Caco-2 (cell line): ENCODE measurements at regions not wholly inside any gene's neighbourhood (a gene's known extent, or its start where the extent isn't known, plus 50 kb on each side); places are given as distances from the start of the nearest gene placed in this dataset.

Source experiments
- BruUV-seq: library from RNA; stranded (reverse); fragments of 400-500 nt; replicated peaks from 2 replicates; lab custom pipeline; 2021; lab: Mats Ljungman, UMichigan
- CTCF ChIA-PET: fragments of 300-600 bp; sonication (Branson Sonifier 250); formaldehyde crosslinking; loops from one replicate; lab custom pipeline; 2022; ENCODE audit warnings: antibody characterized with exemption; lab: Charles Lee
- POLR2A ChIA-PET: fragments of 300-600 bp; sonication (Branson Sonifier 250); formaldehyde crosslinking; loops from one replicate; lab custom pipeline; 2022; ENCODE audit warnings: antibody characterized with exemption; lab: Charles Lee
- DNase-seq, 2 experiments: peaks; one replicate each; pipeline versions ENCODE4 v3.0.0 to v3.0.0-alpha.2; 2020 to 2022
- H3K27me3 ChIP-seq: replicated peaks from 2 replicates; pipeline ENCODE4 v1.6.0; 2011; ENCODE audit warnings: low read length; ENCODE audit not compliant: control insufficient read depth, insufficient read depth
- H3K36me3 ChIP-seq: 2 replicates; pipeline ENCODE4 v1.5.1; 2011; ENCODE audit warnings: low read length; ENCODE audit not compliant: control insufficient read depth, insufficient read depth
- H3K4me1 ChIP-seq: fragments of 250-450 bp; sonication (Bioruptor Pico); 2 replicates; pipeline ENCODE4 v1.5.1; 2020; ENCODE audit warnings: mild to moderate bottlenecking
- H3K4me3 ChIP-seq: 2 replicates; pipeline ENCODE4 v1.5.1; 2011; ENCODE audit warnings: low read depth, mild to moderate bottlenecking, control low read depth, low read length
- H3K9me3 ChIP-seq: fragments of 250-450 bp; sonication (Bioruptor Pico); 2 replicates; pipeline ENCODE4 v1.5.1; 2020; ENCODE audit warnings: mild to moderate bottlenecking, moderate library complexity
- H3K27ac Mint-ChIP-seq: one replicate; pipeline ENCODE4 v1.8.0; 2022; ENCODE audit warnings: mixed read lengths; ENCODE audit not compliant: unreplicated experiment
- H3K27me3 Mint-ChIP-seq: one replicate; pipeline ENCODE4 v1.8.0; 2022; ENCODE audit warnings: mixed read lengths; ENCODE audit not compliant: insufficient read depth, unreplicated experiment
- H3K36me3 Mint-ChIP-seq: one replicate; pipeline ENCODE4 v1.8.0; 2022; ENCODE audit warnings: mild to moderate bottlenecking, mixed read lengths; ENCODE audit not compliant: insufficient read depth, unreplicated experiment
- H3K4me1 Mint-ChIP-seq: one replicate; pipeline ENCODE4 v1.8.0; 2022; ENCODE audit warnings: low read depth, mixed read lengths; ENCODE audit not compliant: unreplicated experiment
- H3K4me3 Mint-ChIP-seq: one replicate; pipeline ENCODE4 v1.8.0; 2022; ENCODE audit warnings: mild to moderate bottlenecking, moderate library complexity, mixed read lengths; ENCODE audit not compliant: unreplicated experiment
- H3K9me3 Mint-ChIP-seq: one replicate; pipeline ENCODE4 v1.8.0; 2022; ENCODE audit warnings: mixed read lengths; ENCODE audit not compliant: unreplicated experiment
- intact Hi-C: fragments of 100-400 bp; cut with micrococcal nuclease; formaldehyde crosslinking; loops from one replicate; pipeline ENCODE4 v1.10.0; 2022; ENCODE audit not compliant: unreplicated experiment
- TF ChIP-seq, protein P1 (sequence below), 2 experiments: fragments of 200-600 bp in 1 of 2; IDR thresholded peaks; 1 replicate in 1 of 2; 2 replicates in 1 of 2; pipeline versions ENCODE4 v1.5.1 to v1.8.0; 2011 to 2022; ENCODE audit warnings: antibody characterized with exemption in 1 of 2, control low read depth in 1 of 2, inconsistent platforms in 1 of 2, low read depth in 1 of 2, low read length in 1 of 2, mild to moderate bottlenecking in 1 of 2, moderate library complexity in 1 of 2; ENCODE audit not compliant: insufficient read depth in 1 of 2, severe bottlenecking in 1 of 2, unreplicated experiment in 1 of 2

DNA sequence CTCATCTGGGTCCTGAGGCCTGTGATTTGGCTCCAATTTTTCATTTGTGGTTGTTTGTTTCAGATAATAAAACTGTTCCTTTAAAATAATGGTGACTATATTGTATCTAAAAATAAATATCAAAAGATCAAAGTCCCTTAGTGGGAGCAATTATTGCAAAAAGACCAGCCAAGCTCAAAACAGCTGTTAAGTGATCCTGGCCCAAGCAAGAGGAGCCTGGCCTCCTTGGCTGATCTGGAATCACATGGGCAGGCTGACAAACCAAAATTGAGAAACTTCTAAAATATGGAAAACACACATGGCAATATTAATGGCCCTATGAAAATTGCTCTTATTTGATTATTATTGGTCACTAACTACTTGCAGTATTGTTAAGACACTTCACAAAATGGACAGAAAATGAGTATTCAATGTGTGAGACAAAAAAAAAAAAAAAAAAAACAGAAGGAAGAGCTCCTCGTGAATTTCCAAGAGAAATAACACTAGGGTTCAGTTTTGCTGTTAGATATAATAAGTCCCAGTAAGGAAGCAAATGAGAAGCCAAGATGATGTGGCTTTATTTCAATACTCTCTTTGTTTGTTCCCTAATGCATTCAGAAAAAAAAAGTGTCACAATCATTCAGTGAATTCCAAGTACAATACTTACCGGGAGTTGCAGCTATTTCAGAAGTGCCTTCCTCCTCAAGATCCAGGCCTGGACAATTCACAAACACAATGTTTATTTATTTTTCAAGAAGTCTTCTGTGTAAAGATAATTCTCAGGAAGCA is 105.1 kb downstream of the SEC16B start:
- peaks cover 10% of the 10 kb centered on the region for H3K9me3 Mint-ChIP-seq
- POLR2A ChIA-PET, result no interaction called here

DNA sequence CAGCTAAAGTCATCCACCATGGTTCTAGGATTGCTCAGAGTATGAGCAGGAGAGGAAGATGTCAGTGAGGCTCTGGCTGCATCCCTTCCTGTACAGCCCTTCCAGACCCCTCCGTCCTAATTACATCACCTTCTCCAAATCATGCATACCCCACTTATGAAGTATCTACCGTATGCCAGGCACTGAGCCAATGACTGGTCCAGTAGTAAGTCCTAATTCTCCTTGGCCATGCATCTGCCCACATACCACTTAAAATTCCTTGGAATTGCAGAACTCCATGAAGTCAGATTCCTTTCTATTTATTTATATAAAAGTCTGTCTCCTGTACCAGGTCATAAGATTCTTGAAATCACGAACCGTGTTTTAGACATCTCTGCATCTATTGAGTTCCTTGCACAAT is 106.1 kb downstream of the SEC16B start:
- ChIA-PET CTCF (no interaction called here), POLR2A (no interaction called here)
- H3K36me3 Mint-ChIP-seq, result no peaks in the 10 kb centered on the region

More for the DNA sequence above, 105.1 kb downstream of the SEC16B start:
- intact Hi-C loops, result no loop called here
- no peak for DNase-seq
- Mint-ChIP-seq H3K27ac (no peak overlapping the region), H3K4me1 (no peaks in the 10 kb centered on the region), H3K36me3 (no peaks in the 10 kb centered on the region), H3K4me3 (no peak overlapping the region), H3K27me3 (peaks cover 4% of the 10 kb centered on the region)
- Histone ChIP-seq H3K36me3 (no peaks in the 10 kb centered on the region), H3K4me3 (no peak overlapping the region), H3K27me3 (no peaks in the 10 kb centered on the region), H3K4me1 (no peaks in the 10 kb centered on the region), H3K9me3 (no peaks in the 10 kb centered on the region)
- CTCF ChIA-PET, result no interaction called here
- TF ChIP-seq, protein P1, sequence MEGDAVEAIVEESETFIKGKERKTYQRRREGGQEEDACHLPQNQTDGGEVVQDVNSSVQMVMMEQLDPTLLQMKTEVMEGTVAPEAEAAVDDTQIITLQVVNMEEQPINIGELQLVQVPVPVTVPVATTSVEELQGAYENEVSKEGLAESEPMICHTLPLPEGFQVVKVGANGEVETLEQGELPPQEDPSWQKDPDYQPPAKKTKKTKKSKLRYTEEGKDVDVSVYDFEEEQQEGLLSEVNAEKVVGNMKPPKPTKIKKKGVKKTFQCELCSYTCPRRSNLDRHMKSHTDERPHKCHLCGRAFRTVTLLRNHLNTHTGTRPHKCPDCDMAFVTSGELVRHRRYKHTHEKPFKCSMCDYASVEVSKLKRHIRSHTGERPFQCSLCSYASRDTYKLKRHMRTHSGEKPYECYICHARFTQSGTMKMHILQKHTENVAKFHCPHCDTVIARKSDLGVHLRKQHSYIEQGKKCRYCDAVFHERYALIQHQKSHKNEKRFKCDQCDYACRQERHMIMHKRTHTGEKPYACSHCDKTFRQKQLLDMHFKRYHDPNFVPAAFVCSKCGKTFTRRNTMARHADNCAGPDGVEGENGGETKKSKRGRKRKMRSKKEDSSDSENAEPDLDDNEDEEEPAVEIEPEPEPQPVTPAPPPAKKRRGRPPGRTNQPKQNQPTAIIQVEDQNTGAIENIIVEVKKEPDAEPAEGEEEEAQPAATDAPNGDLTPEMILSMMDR (IDR thresholded peaks at IDR 0.05; ENCODE audit: insufficient read depth in 1 of 2, low read depth in 1 of 2, low read length in 1 of 2, severe bottlenecking in 1 of 2, unreplicated experiment in 1 of 2), result no peak
- no TSS peak for BruUV-seq

DNA sequence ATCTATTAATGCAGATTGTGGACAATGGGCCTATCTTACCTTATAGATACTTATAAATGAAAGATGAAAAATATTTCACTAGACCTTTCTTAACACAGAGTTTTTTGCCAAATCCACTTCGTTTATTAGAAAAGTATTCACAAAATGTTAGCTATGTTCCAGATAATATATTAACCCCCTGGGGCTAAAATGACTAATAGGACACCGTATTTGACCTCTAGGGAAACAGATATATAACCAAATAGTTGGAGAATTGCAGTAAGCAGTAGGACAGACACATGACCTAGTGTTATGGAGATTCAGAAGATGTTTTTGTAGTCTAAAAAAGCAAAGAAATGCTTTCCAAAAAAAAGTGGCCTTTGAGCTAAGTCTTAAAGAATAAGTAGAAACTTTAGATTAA is 106.9 kb downstream of the SEC16B start:
- H3K4me1 ChIP-seq, result no peaks in the 10 kb centered on the region
- POLR2A ChIA-PET, result no interaction called here
- H3K27me3 ChIP-seq, result no peaks in the 10 kb centered on the region
- CTCF ChIA-PET, result no interaction called here
- intact Hi-C loops, result no loop called here
- DNase-seq, result no peak
- no peak overlapping the region for H3K4me3 Mint-ChIP-seq
- no peak overlapping the region for H3K4me3 ChIP-seq
- H3K27me3 Mint-ChIP-seq, result peaks cover 4% of the 10 kb centered on the region
- BruUV-seq, result no TSS peak
- no peaks in the 10 kb centered on the region for H3K36me3 Mint-ChIP-seq
- no peak overlapping the region for H3K27ac Mint-ChIP-seq
- peaks cover 10% of the 10 kb centered on the region for H3K9me3 Mint-ChIP-seq
- H3K9me3 ChIP-seq, result no peaks in the 10 kb centered on the region
- TF ChIP-seq, protein P1 (IDR thresholded peaks at IDR 0.05; ENCODE audit: insufficient read depth in 1 of 2, low read depth in 1 of 2, low read length in 1 of 2, severe bottlenecking in 1 of 2, unreplicated experiment in 1 of 2), result no peak
- H3K4me1 Mint-ChIP-seq, result no peaks in the 10 kb centered on the region
- no peaks in the 10 kb centered on the region for H3K36me3 ChIP-seq

More for the DNA sequence above, 106.1 kb downstream of the SEC16B start:
- H3K27me3 Mint-ChIP-seq, result peaks cover 4% of the 10 kb centered on the region
- H3K4me3 Mint-ChIP-seq, result no peak overlapping the region
- no peak for DNase-seq
- no peaks in the 10 kb centered on the region for H3K4me1 ChIP-seq
- H3K27ac Mint-ChIP-seq, result no peak overlapping the region
- BruUV-seq, result no TSS peak
- no peaks in the 10 kb centered on the region for H3K36me3 ChIP-seq
- peaks cover 10% of the 10 kb centered on the region for H3K9me3 Mint-ChIP-seq
- H3K9me3 ChIP-seq, result no peaks in the 10 kb centered on the region
- intact Hi-C loops, result no loop called here
- no peaks in the 10 kb centered on the region for H3K4me1 Mint-ChIP-seq
- TF ChIP-seq, protein P1 (IDR thresholded peaks at IDR 0.05; ENCODE audit: insufficient read depth in 1 of 2, low read depth in 1 of 2, low read length in 1 of 2, severe bottlenecking in 1 of 2, unreplicated experiment in 1 of 2), result no peak
- no peak overlapping the region for H3K4me3 ChIP-seq
- no peaks in the 10 kb centered on the region for H3K27me3 ChIP-seq
